HEK293 (cell line): ENCODE measurements at regions not wholly inside any gene's neighbourhood (a gene's known extent, or its start where the extent isn't known, plus 50 kb on each side); places are given as distances from the start of the nearest gene placed in this dataset.
"Not testable (repeated sequence)": the region's sequence is repeated elsewhere in the genome, so short reads cannot be mapped to it uniquely, and the experiment has no call there.

Experiments
- CTCF ChIA-PET: fragments of 350-600 bp; formaldehyde crosslinking; extraction: SDS; loops from one replicate; lab custom pipeline; 2021; ENCODE audit warnings: antibody characterized with exemption; lab: Yijun Ruan, JAX
- POLR2A ChIA-PET: fragments of 300-600 bp; formaldehyde crosslinking; extraction: SDS; loops from one replicate; lab custom pipeline; 2020; ENCODE audit warnings: antibody characterized with exemption, inconsistent platforms; lab: Yijun Ruan, JAX
- H3K27ac ChIP-seq: fragments of 200-500 bp; sonication (Bioruptor generic); 2 replicates; pipeline ENCODE4 v1.5.1; 2014; ENCODE audit warnings: low read depth, low read length, control low read depth, inconsistent platforms; ENCODE audit errors: extremely low read depth
- H3K36me3 ChIP-seq, 2 experiments: fragments of 200-500 bp in 1 of 2; sonication (Bioruptor generic) in 1 of 2; 1 replicate in 1 of 2; 2 replicates in 1 of 2; pipeline ENCODE4 v1.5.1; 2014 to 2017; ENCODE audit warnings: inconsistent platforms in 2 of 2, low read length in 2 of 2; ENCODE audit not compliant: control insufficient read depth in 2 of 2, insufficient read depth in 1 of 2
- H3K4me1 ChIP-seq: fragments of 200-500 bp; sonication (Bioruptor generic); 2 replicates; pipeline ENCODE4 v1.5.1; 2014; ENCODE audit warnings: mild to moderate bottlenecking, low read length, inconsistent platforms; ENCODE audit not compliant: control insufficient read depth, insufficient read depth
- H3K4me3 ChIP-seq: 2 replicates; pipeline ENCODE4 v1.5.1; 2011; ENCODE audit warnings: low read depth, mild to moderate bottlenecking, control low read depth, low read length, moderate library complexity
- H3K9me3 ChIP-seq: fragments of 200-500 bp; sonication (Bioruptor generic); 2 replicates; pipeline ENCODE4 v1.5.1; 2014; ENCODE audit warnings: low read depth, low read length, inconsistent platforms; ENCODE audit not compliant: control insufficient read depth, insufficient read depth
- KLF7 ChIP-seq: fragments of 450-650 bp; formaldehyde crosslinking; IDR thresholded peaks from 2 replicates; pipeline ENCODE4 v1.5.1; 2016; ENCODE audit warnings: missing biosample characterization, missing genetic modification characterization, borderline replicate concordance
- ZBTB20 ChIP-seq: fragments of 450-650 bp; formaldehyde crosslinking; IDR thresholded peaks from 2 replicates; pipeline ENCODE4 v1.5.1; 2016; ENCODE audit warnings: missing biosample characterization, missing genetic modification characterization
- ZBTB48 ChIP-seq: fragments of 450-650 bp; formaldehyde crosslinking; IDR thresholded peaks from 2 replicates; pipeline ENCODE4 v1.5.1; 2016; ENCODE audit warnings: missing biosample characterization, missing genetic modification characterization
- ZNF140 ChIP-seq: fragments of 450-650 bp; formaldehyde crosslinking; IDR thresholded peaks from 2 replicates; pipeline ENCODE4 v1.5.1; 2016; ENCODE audit warnings: missing biosample characterization, missing genetic modification characterization
- ZNF175 ChIP-seq: fragments of 450-650 bp; formaldehyde crosslinking; IDR thresholded peaks from 2 replicates; pipeline ENCODE4 v1.5.1; 2016; ENCODE audit warnings: missing biosample characterization, missing genetic modification characterization
- ZNF202 ChIP-seq: fragments of 450-650 bp; formaldehyde crosslinking; IDR thresholded peaks from 2 replicates; pipeline ENCODE4 v1.5.1; 2016; ENCODE audit warnings: missing biosample characterization, missing genetic modification characterization, borderline replicate concordance
- ZNF280D ChIP-seq: fragments of 450-650 bp; formaldehyde crosslinking; IDR thresholded peaks from 2 replicates; pipeline ENCODE4 v1.5.1; 2016; ENCODE audit warnings: missing biosample characterization, missing genetic modification characterization
- ZNF335 ChIP-seq: fragments of 450-650 bp; formaldehyde crosslinking; conservative IDR thresholded peaks from 2 replicates; pipeline ENCODE4 v1.5.1; 2016; ENCODE audit warnings: missing biosample characterization, missing genetic modification characterization
- ZNF518A ChIP-seq: fragments of 450-650 bp; formaldehyde crosslinking; conservative IDR thresholded peaks from 2 replicates; pipeline ENCODE4 v1.5.1; 2016; ENCODE audit warnings: low read depth, missing biosample characterization, missing genetic modification characterization
- ZNF654 ChIP-seq: fragments of 450-650 bp; formaldehyde crosslinking; IDR thresholded peaks from 2 replicates; pipeline ENCODE4 v1.5.1; 2016; ENCODE audit warnings: low read depth, missing biosample characterization, missing genetic modification characterization
- ZNF701 ChIP-seq: fragments of 450-650 bp; formaldehyde crosslinking; IDR thresholded peaks from 2 replicates; pipeline ENCODE4 v1.5.1; 2016; ENCODE audit warnings: missing biosample characterization, missing genetic modification characterization
- ZNF843 ChIP-seq: fragments of 450-650 bp; formaldehyde crosslinking; IDR thresholded peaks from 2 replicates; pipeline ENCODE4 v1.5.1; 2016; ENCODE audit warnings: missing biosample characterization, missing genetic modification characterization
- ZSCAN30 ChIP-seq: fragments of 450-650 bp; IDR thresholded peaks from 2 replicates; pipeline ENCODE4 v1.5.1; 2018; ENCODE audit warnings: missing biosample characterization, mild to moderate bottlenecking, missing genetic modification characterization, moderate library complexity

GRCh38 chr7:145378197-145378596 is 542.3 kb upstream of the TPK1 start:
- Histone ChIP-seq H3K36me3 (no peaks in the 10 kb centered on the region), H3K27ac (no peak overlapping the region), H3K9me3 (no peaks in the 10 kb centered on the region), H3K4me3 (no peak overlapping the region), H3K4me1 (no peaks in the 10 kb centered on the region)
- ChIA-PET POLR2A (no interaction called here), CTCF (interaction anchor here (1.0 kb wide), 1 partner anchor 9 kb away, joined by 3 read pairs; no protein-coding TSS in a partner anchor)
- TF ChIP-seq ZNF843 (tag by site-specific recombination) (no peak), ZNF518A (tag by site-specific recombination) (no peak), ZNF175 (tag by site-specific recombination) (no peak)

- no peaks in the 10 kb centered on the region for H3K9me3 ChIP-seq
- no peaks in the 10 kb centered on the region for H3K4me1 ChIP-seq
- no peak overlapping the region for H3K4me3 ChIP-seq
- CTCF ChIA-PET, result no interaction called here
- TF ChIP-seq ZBTB48 (tag by site-specific recombination), result no peak
- TF ChIP-seq ZNF701, result no peak
- no peak for TF ChIP-seq ZNF654 (tag by site-specific recombination)
- no peak for TF ChIP-seq ZNF335 (tag by site-specific recombination)
- TF ChIP-seq ZBTB20, result no peak
- TF ChIP-seq ZSCAN30 (tag by site-specific recombination), result no peak
- no peak for TF ChIP-seq ZNF280D (tag by site-specific recombination)
- no peak for TF ChIP-seq ZNF202 (tag by site-specific recombination)
- TF ChIP-seq ZNF140 (tag by site-specific recombination), result no peak
- TF ChIP-seq, all 188 proteins: peak for 0
- POLR2A ChIA-PET, result no interaction called here
- Histone ChIP-seq H3K27ac (no peak overlapping the region), H3K36me3 (no peaks in the 10 kb centered on the region)
These were observed 524.8 kb upstream of the TPK1 start for GRCh38 chr7:145360511-145361100.

DNA sequence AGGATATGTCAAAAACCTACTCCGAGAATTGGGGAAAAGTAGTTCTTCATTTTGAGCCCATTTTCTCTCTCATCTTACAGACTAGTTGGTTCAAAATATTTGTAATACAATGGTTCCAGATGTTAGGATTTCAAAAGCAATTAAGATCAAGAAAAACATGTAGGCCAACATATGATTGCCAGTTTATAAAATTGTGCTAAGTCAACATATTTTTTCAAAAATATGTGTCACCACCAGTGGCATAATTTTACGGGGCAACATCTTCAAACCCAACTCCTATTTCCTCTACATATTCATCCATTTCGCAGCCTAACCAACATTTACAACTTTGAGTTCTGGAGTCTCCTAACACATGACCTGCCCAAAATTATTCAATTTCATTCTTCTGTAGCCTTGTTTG is 514.5 kb upstream of the TPK1 start:
- ChIA-PET CTCF (no interaction called here), POLR2A (no interaction called here)
- Histone ChIP-seq H3K4me3 (no peak overlapping the region), H3K4me1 (no peaks in the 10 kb centered on the region), H3K27ac (no peak overlapping the region), H3K9me3 (no peaks in the 10 kb centered on the region), H3K36me3 (no peaks in the 10 kb centered on the region)
- TF ChIP-seq KLF7 (tag by site-specific recombination), result no peak

DNA sequence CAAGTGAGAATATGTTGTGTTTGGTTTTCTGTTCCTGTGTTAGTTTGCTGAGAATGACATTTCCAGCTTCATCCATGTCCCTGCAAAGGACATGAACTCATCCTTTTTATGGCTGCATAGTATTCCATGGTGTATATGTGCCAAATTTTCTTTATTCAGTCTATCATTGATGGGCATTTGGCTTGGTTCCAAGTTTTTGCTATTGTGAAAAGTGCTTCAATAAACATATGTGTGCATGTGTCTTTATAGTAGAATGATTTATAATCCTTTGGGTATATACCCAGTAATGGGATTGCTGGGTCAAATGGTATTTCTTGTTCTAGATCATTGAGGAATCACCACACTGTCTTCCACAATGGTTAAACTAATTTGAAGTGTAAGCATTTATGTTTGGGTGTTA is 513.6 kb upstream of the TPK1 start:
- H3K36me3 ChIP-seq, H3K9me3 ChIP-seq, POLR2A ChIA-PET, H3K27ac ChIP-seq, H3K4me3 ChIP-seq, CTCF ChIA-PET, H3K4me1 ChIP-seq: not testable (repeated sequence)
